ENCODE measurements at regions not wholly inside any gene's neighbourhood (a gene's known extent, or its start where the extent isn't known, plus 50 kb on each side); places are given as distances from the start of the nearest gene placed in this dataset.

DNA sequence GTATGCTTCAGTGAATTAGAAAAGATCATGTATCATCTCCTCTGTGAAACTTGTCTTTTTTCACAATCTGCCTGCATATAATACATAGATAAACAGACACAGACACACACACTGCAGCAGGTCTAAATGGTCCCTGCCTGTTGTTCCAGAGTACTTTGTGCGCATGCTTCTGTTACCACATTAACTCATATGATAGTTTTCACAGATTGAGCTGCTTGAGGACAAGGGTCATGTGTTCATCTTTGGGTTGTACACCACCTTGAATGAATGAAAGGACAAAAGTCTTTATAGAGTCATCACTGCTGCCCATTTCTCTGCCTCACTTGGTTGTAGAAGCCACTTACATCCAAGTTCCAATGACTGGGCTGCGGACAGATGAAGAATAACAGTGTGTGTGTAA lies 72.7 kb upstream of the GLS start:
- ChIA-PET POLR2A (ENCODE audit: low non-redundant PET) (no interaction called here), CTCF (no interaction called here)
- no peak for TF ChIP-seq EZH2 (IDR thresholded peaks at IDR 0.05; ENCODE audit: borderline replicate concordance, low read depth, low read length, poor library complexity, severe bottlenecking)
- TF ChIP-seq, protein P1, sequence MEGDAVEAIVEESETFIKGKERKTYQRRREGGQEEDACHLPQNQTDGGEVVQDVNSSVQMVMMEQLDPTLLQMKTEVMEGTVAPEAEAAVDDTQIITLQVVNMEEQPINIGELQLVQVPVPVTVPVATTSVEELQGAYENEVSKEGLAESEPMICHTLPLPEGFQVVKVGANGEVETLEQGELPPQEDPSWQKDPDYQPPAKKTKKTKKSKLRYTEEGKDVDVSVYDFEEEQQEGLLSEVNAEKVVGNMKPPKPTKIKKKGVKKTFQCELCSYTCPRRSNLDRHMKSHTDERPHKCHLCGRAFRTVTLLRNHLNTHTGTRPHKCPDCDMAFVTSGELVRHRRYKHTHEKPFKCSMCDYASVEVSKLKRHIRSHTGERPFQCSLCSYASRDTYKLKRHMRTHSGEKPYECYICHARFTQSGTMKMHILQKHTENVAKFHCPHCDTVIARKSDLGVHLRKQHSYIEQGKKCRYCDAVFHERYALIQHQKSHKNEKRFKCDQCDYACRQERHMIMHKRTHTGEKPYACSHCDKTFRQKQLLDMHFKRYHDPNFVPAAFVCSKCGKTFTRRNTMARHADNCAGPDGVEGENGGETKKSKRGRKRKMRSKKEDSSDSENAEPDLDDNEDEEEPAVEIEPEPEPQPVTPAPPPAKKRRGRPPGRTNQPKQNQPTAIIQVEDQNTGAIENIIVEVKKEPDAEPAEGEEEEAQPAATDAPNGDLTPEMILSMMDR (conservative IDR thresholded peaks at IDR 0.05; ENCODE audit: low read depth, low read length): no peak
- H3K36me3 ChIP-seq (ENCODE audit: insufficient read depth, low read length, poor library complexity, severe bottlenecking): no peaks in the 10 kb centered on the region
- H3K27ac ChIP-seq (ENCODE audit: low read depth, low read length, poor library complexity, severe bottlenecking): no peak overlapping the region
- DNase-seq (ENCODE audit: low spot score): no peak
- H3K9me3 ChIP-seq (ENCODE audit: low read depth, low read length, poor library complexity, severe bottlenecking): no peaks in the 10 kb centered on the region
- intact Hi-C loops (cut with micrococcal nuclease; ENCODE audit: unreplicated experiment): loop anchor here (10.0 kb wide), 2 partner anchors 433 to 723 kb away; no protein-coding TSS in a partner anchor
- H3K27me3 ChIP-seq (replicated peaks; ENCODE audit: insufficient read depth, low read depth, low read length, poor library complexity): no peaks in the 10 kb centered on the region
- BruUV-seq (replicated peaks): no TSS peak
- no peaks in the 10 kb centered on the region for H3K4me1 ChIP-seq (ENCODE audit: insufficient read depth, low read length, poor library complexity, severe bottlenecking)
- H3K4me3 ChIP-seq (ENCODE audit: low read depth, low read length, poor library complexity, severe bottlenecking): no peak overlapping the region

DNA sequence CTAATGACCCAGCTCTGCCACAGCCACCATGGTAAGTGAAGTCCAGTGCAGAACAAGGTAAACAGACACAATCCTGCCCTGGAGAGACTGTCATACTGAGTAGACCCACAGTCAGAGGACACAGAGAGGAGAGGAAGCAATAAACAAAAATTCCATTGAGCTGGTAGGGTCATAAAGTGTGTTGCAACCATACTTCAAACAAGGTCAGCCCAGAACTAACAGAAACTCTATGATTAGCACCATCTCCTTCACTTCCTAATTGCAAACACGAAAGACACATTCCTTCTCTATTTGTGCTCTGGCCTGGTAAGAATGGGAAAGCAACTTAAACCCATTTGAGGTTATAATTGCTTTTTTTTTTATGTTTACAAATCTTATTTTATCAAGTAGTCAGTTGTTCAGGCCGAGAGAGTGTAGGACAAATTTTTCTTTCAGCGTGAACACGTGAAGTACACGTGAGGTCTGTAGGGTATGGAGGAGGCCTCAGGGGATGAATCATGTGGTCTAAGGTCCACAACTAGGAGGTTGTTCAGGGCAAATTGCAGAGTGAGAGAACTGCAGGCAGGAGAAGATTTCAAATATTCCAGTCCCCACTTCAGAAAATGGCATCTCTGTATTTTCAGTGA lies 71.4 kb upstream of the GLS start:
- POLR2A ChIA-PET (ENCODE audit: low non-redundant PET): no interaction called here
- H3K4me1 ChIP-seq (ENCODE audit: insufficient read depth, low read length, poor library complexity, severe bottlenecking): no peaks in the 10 kb centered on the region

DNA sequence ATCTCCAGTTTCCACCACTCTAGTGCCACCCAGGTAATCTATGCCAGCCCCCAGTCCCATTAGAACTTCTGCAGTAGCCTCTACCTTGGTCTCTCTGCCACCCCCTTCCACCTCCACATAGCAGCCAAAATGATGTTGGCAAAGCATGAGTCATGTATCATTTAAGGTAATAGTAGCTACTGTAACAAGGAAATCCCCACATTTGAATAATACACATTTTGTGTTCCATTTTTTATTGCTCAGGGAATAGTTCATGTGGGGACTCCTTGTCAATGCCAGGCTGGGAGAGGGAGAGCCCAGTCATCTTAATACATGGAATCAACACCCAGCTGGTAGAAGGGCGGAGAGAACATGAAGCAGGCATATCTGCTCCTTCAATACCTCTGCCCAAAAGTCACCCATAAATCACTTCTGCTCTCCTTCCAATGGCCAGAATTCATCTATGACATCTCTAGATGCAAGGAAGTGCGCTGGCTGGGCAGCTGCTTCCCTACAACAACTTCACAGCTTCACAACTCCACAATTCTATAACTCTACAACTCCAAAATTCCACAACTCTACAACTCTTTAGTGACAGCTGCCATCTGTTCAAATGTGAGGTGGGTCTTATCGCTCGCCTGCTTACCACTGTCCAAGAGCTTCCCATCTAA lies 70.6 kb upstream of the GLS start:
- Histone ChIP-seq H3K27me3 (replicated peaks; ENCODE audit: insufficient read depth, low read depth, low read length, poor library complexity) (no peaks in the 10 kb centered on the region), H3K4me1 (ENCODE audit: insufficient read depth, low read length, poor library complexity, severe bottlenecking) (no peaks in the 10 kb centered on the region), H3K27ac (ENCODE audit: low read depth, low read length, poor library complexity, severe bottlenecking) (no peak overlapping the region), H3K36me3 (ENCODE audit: insufficient read depth, low read length, poor library complexity, severe bottlenecking) (no peaks in the 10 kb centered on the region), H3K4me3 (ENCODE audit: low read depth, low read length, poor library complexity, severe bottlenecking) (no peak overlapping the region), H3K9me3 (ENCODE audit: low read depth, low read length, poor library complexity, severe bottlenecking) (no peaks in the 10 kb centered on the region)
- DNase-seq (ENCODE audit: low spot score): no peak
- ChIA-PET POLR2A (ENCODE audit: low non-redundant PET) (interaction anchor here (0.7 kb wide), 1 partner anchor 1066 kb away, joined by 3 read pairs; no protein-coding TSS in a partner anchor), CTCF (no interaction called here)
- BruUV-seq (replicated peaks): no TSS peak
- intact Hi-C loops (cut with micrococcal nuclease; ENCODE audit: unreplicated experiment): loop anchor here (10.0 kb wide), 2 partner anchors 435 to 725 kb away; no protein-coding TSS in a partner anchor
- no peak for TF ChIP-seq EZH2 (IDR thresholded peaks at IDR 0.05; ENCODE audit: borderline replicate concordance, low read depth, low read length, poor library complexity, severe bottlenecking)
- TF ChIP-seq, protein P1 (conservative IDR thresholded peaks at IDR 0.05; ENCODE audit: low read depth, low read length): no peak

More for the DNA sequence above, 71.4 kb upstream of the GLS start:
- TF ChIP-seq, protein P1 (conservative IDR thresholded peaks at IDR 0.05; ENCODE audit: low read depth, low read length): no peak
- no peak for TF ChIP-seq EZH2 (IDR thresholded peaks at IDR 0.05; ENCODE audit: borderline replicate concordance, low read depth, low read length, poor library complexity, severe bottlenecking)
- no peak overlapping the region for H3K27ac ChIP-seq (ENCODE audit: low read depth, low read length, poor library complexity, severe bottlenecking)
- DNase-seq (ENCODE audit: low spot score): no peak
- H3K36me3 ChIP-seq (ENCODE audit: insufficient read depth, low read length, poor library complexity, severe bottlenecking): no peaks in the 10 kb centered on the region
- H3K27me3 ChIP-seq (replicated peaks; ENCODE audit: insufficient read depth, low read depth, low read length, poor library complexity): no peaks in the 10 kb centered on the region
- intact Hi-C loops (cut with micrococcal nuclease; ENCODE audit: unreplicated experiment): loop anchor here (10.0 kb wide), 2 partner anchors 434 to 724 kb away; no protein-coding TSS in a partner anchor
- CTCF ChIA-PET: no interaction called here
- no peaks in the 10 kb centered on the region for H3K9me3 ChIP-seq (ENCODE audit: low read depth, low read length, poor library complexity, severe bottlenecking)
- H3K4me3 ChIP-seq (ENCODE audit: low read depth, low read length, poor library complexity, severe bottlenecking): no peak overlapping the region
- BruUV-seq (replicated peaks): no TSS peak
